ENCODE measurements at regions not wholly inside any gene's neighbourhood (a gene's known extent, or its start where the extent isn't known, plus 50 kb on each side); places are given as distances from the start of the nearest gene placed in this dataset.

- no peak for TF ChIP-seq EZH2 (IDR thresholded peaks at IDR 0.05; ENCODE audit: borderline replicate concordance, insufficient read depth, low read length, poor library complexity, severe bottlenecking)
- TF ChIP-seq, protein P1, sequence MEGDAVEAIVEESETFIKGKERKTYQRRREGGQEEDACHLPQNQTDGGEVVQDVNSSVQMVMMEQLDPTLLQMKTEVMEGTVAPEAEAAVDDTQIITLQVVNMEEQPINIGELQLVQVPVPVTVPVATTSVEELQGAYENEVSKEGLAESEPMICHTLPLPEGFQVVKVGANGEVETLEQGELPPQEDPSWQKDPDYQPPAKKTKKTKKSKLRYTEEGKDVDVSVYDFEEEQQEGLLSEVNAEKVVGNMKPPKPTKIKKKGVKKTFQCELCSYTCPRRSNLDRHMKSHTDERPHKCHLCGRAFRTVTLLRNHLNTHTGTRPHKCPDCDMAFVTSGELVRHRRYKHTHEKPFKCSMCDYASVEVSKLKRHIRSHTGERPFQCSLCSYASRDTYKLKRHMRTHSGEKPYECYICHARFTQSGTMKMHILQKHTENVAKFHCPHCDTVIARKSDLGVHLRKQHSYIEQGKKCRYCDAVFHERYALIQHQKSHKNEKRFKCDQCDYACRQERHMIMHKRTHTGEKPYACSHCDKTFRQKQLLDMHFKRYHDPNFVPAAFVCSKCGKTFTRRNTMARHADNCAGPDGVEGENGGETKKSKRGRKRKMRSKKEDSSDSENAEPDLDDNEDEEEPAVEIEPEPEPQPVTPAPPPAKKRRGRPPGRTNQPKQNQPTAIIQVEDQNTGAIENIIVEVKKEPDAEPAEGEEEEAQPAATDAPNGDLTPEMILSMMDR (IDR thresholded peaks at IDR 0.05; ENCODE audit: poor library complexity, severe bottlenecking) = no peak
Observed at GRCh38 chr4:137819964-137820383, 287.7 kb upstream of the PCDH18 start.
